ENCODE measurements at regions not wholly inside any gene's neighbourhood (a gene's known extent, or its start where the extent isn't known, plus 50 kb on each side); places are given as distances from the start of the nearest gene placed in this dataset.

- Histone ChIP-seq H3K27ac (ENCODE audit: low read depth, low read length, severe bottlenecking) (no peak overlapping the region), H3K9me3 (ENCODE audit: control insufficient read depth, low read length) (peaks cover 21% of the 10 kb centered on the region), H3K4me1 (ENCODE audit: control insufficient read depth, insufficient read depth, low read length, poor library complexity, severe bottlenecking) (no peaks in the 10 kb centered on the region), H3K36me3 (ENCODE audit: control insufficient read depth, insufficient read depth, low read length) (no peaks in the 10 kb centered on the region), H3K4me3 (ENCODE audit: extremely low read depth, insufficient read depth, low read length, poor library complexity, severe bottlenecking) (no peak overlapping the region)
- WGBS, 2 experiments (ENCODE audit: insufficient coverage in 2 of 2), result 75 to 76% methylated on average over 3 to 4 of the region's 6 CpGs
These were observed 449.1 kb downstream of the MN1 start for GRCh38 chr22:27352426-27352825.

DNA sequence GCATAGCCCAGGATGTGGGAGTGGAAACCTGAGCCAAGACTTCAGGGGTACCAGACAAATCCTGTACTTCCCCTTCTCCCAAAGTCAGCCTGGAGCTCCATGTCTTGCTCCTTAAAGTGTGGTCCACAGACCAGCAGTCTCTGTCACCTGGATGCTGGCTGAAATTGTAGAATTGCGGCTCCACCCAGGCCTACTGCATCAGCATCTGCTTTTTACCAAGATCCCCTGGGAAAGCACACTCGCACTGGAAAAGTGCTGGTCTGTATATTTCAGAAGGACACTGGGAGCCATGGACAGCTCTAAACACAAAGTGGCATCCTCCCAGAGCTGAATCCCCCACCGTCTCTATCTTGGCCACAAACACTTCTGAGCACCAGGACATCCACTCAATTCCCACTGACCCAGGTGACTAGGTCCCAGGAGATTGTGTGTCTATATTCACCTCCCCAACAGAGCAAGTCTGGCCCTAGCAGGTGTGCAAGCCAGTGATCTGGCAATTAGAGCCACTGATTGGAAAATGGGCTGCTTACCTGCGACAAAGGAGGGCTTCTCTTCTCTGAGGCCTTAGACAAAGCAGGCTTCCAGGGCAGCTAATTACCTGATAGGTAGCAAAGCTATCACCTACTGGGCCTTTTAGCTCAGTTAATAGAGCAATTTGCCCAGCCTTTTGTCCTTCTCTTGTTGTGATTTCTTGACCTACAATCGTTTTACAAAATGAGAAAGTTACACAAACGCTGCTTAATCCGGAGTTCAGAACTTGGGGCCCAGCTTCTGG is 443.3 kb downstream of the MN1 start:
- Histone ChIP-seq H3K27ac (ENCODE audit: low read depth, low read length, severe bottlenecking) (no peak overlapping the region), H3K4me1 (ENCODE audit: control insufficient read depth, insufficient read depth, low read length, poor library complexity, severe bottlenecking) (no peaks in the 10 kb centered on the region), H3K4me3 (ENCODE audit: extremely low read depth, insufficient read depth, low read length, poor library complexity, severe bottlenecking) (no peak overlapping the region), H3K36me3 (ENCODE audit: control insufficient read depth, insufficient read depth, low read length) (no peaks in the 10 kb centered on the region), H3K9me3 (ENCODE audit: control insufficient read depth, low read length) (peaks cover 16% of the 10 kb centered on the region)
- WGBS, 2 experiments (ENCODE audit: insufficient coverage in 2 of 2), result 71 to 82% methylated on average over 4 to 7 of the region's 7 CpGs

DNA sequence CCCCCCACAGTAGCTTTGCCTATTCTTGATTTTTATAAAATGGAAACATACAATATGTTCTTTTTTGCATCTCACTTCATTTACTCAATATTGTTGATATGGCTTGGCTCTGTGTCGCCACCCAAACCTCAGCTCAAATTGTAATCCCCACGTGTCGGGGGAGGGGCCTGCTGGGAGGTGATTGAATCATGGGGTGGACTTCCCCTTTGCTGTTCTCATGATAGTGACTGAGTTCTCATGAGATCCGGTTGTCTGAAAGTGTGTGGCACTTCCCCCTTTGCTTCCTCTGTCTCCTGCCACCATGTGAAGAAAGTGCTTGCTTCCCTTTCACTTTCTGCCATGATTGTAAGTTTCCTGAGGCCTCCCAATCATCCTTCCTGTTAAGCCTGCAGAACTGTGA is 431.3 kb downstream of the MN1 start:
- no peak overlapping the region for H3K4me3 ChIP-seq (ENCODE audit: extremely low read depth, insufficient read depth, low read length, poor library complexity, severe bottlenecking)
- no peaks in the 10 kb centered on the region for H3K36me3 ChIP-seq (ENCODE audit: control insufficient read depth, insufficient read depth, low read length)
- H3K9me3 ChIP-seq (ENCODE audit: control insufficient read depth, low read length), result no peaks in the 10 kb centered on the region
- no peaks in the 10 kb centered on the region for H3K4me1 ChIP-seq (ENCODE audit: control insufficient read depth, insufficient read depth, low read length, poor library complexity, severe bottlenecking)
- 71 to 86% methylated on average over 1 to 4 of the region's 4 CpGs for WGBS, 2 experiments (ENCODE audit: insufficient coverage in 2 of 2)
- no peak overlapping the region for H3K27ac ChIP-seq (ENCODE audit: low read depth, low read length, severe bottlenecking)

DNA sequence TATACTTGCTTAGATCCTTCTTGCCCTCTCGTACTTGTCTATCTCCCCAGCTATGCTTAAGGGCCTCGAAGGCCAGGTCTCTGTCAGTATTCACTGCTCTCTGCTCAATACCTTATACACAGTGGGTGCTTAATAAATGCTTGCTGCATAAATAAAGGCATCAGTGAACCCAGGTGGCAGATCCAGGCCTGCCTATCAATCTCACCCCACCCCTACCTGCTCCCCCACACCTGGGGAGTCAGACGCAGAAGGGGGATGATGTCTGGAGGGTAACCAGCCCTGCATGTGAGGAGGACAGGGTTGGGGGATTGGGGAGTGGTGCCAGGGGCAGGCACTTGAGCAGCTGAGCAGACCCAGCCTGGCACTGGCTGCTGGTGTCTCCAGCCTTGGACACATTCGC is 430.6 kb downstream of the MN1 start:
- Histone ChIP-seq H3K36me3 (ENCODE audit: control insufficient read depth, insufficient read depth, low read length) (no peaks in the 10 kb centered on the region), H3K4me1 (ENCODE audit: control insufficient read depth, insufficient read depth, low read length, poor library complexity, severe bottlenecking) (no peaks in the 10 kb centered on the region), H3K27ac (ENCODE audit: low read depth, low read length, severe bottlenecking) (no peak overlapping the region), H3K4me3 (ENCODE audit: extremely low read depth, insufficient read depth, low read length, poor library complexity, severe bottlenecking) (no peak overlapping the region), H3K9me3 (ENCODE audit: control insufficient read depth, low read length) (no peaks in the 10 kb centered on the region)
- WGBS, 2 experiments (ENCODE audit: insufficient coverage in 2 of 2), result 82 to 100% methylated on average over 1 to 2 of the region's 4 CpGs

DNA sequence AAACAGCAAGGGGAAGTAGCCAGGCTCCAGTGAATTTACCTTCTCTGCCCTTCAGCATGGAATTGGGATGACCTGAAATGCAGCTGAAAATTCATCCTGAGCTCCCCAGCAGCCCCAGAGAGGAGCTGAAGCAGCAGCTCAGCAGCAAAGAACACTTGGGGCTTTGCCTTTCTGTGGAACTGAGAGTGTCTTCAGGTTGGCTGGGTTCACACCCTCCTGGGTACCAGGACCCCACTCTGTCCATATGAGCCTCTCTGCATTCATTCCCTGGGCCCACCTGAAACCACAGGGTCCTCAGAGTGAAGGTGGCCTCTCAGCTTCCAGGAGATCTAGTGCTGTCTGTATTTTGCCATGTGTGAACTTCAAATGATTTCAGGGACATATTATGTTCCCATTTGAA is 429.2 kb downstream of the MN1 start:
- Histone ChIP-seq H3K9me3 (ENCODE audit: control insufficient read depth, low read length) (no peaks in the 10 kb centered on the region), H3K36me3 (ENCODE audit: control insufficient read depth, insufficient read depth, low read length) (no peaks in the 10 kb centered on the region), H3K4me3 (ENCODE audit: extremely low read depth, insufficient read depth, low read length, poor library complexity, severe bottlenecking) (no peak overlapping the region), H3K27ac (ENCODE audit: low read depth, low read length, severe bottlenecking) (no peak overlapping the region), H3K4me1 (ENCODE audit: control insufficient read depth, insufficient read depth, low read length, poor library complexity, severe bottlenecking) (no peaks in the 10 kb centered on the region)

DNA sequence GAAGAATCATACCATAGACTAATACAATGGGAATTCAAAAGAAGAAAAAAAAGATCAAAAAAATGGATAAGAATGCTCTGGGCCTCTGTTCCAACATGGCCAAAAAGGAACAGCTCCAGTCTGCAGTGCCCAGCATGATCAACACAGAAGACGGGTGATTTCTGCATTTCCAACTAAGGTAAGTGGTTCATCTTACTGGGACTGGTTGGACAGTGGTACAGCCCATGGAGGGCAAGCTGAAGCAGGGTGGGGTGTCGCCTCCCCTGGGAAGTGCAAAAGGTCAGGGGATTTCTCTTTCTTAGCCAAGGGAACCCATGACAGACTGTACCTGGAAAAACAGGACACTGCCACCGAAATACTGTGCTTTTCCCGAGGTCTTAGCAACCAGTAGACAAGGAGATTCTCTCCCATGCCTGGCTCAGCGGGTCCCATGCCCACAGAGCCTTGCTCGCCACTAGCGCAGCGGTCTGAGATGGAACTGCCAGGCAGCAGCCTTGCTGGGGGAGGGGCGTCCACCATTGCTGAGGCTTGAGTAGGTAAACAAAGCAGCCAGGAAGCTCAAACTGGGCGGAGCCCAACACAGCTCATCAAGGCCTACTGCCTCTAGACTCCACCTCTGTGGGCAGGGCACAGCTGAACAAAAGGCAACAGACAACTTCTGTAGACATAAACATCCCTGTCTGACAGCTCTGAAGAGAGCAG is 428.4 kb downstream of the MN1 start:
- Histone ChIP-seq H3K4me3 (ENCODE audit: extremely low read depth, insufficient read depth, low read length, poor library complexity, severe bottlenecking) (no peak overlapping the region), H3K27ac (ENCODE audit: low read depth, low read length, severe bottlenecking) (no peak overlapping the region), H3K9me3 (ENCODE audit: control insufficient read depth, low read length) (no peaks in the 10 kb centered on the region), H3K36me3 (ENCODE audit: control insufficient read depth, insufficient read depth, low read length) (no peaks in the 10 kb centered on the region), H3K4me1 (ENCODE audit: control insufficient read depth, insufficient read depth, low read length, poor library complexity, severe bottlenecking) (no peaks in the 10 kb centered on the region)
- WGBS, 2 experiments (ENCODE audit: insufficient coverage in 2 of 2), result 15 to 22% methylated on average over 10 of the region's 10 CpGs

- Histone ChIP-seq H3K36me3 (ENCODE audit: control insufficient read depth, insufficient read depth, low read length) (no peaks in the 10 kb centered on the region), H3K4me3 (ENCODE audit: extremely low read depth, insufficient read depth, low read length, poor library complexity, severe bottlenecking) (no peak overlapping the region), H3K9me3 (ENCODE audit: control insufficient read depth, low read length) (no peaks in the 10 kb centered on the region), H3K27ac (ENCODE audit: low read depth, low read length, severe bottlenecking) (no peak overlapping the region), H3K4me1 (ENCODE audit: control insufficient read depth, insufficient read depth, low read length, poor library complexity, severe bottlenecking) (no peaks in the 10 kb centered on the region)
- 63 to 83% methylated on average over 6 to 9 of the region's 17 CpGs for WGBS, 2 experiments (ENCODE audit: insufficient coverage in 2 of 2)
These were observed 423.9 kb downstream of the MN1 start for GRCh38 chr22:27377501-27378295.

DNA sequence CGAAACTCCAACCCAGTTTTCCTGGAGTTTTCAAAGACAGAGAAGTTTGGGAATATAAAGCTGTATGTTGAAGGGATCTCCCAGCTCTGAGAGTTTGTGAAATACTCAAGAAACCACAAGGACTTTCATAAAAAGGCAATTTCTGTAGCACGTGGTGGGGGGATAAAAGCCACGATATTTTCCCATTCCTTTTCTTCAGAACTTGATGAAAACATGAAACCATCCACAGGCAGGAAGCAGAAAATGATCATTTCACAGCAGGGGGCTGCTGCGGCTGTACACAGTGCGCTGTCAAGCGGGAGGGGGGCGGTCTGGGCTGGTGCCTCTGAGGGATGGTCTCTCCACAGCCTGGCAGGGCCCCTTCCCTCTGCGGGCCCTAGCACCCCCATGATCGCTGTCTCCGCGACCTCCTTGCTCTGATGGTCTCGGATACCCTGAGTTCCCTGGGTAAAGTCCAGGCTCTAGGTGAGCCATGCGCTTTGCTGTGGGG is 423.2 kb downstream of the MN1 start:
- 81 to 86% methylated on average over 11 to 12 of the region's 13 CpGs for WGBS, 2 experiments (ENCODE audit: insufficient coverage in 2 of 2)

GRCh38 chr22:27378995-27379394 is 422.6 kb downstream of the MN1 start:
- Histone ChIP-seq H3K4me3 (ENCODE audit: extremely low read depth, insufficient read depth, low read length, poor library complexity, severe bottlenecking) (no peak overlapping the region), H3K27ac (ENCODE audit: low read depth, low read length, severe bottlenecking) (no peak overlapping the region), H3K9me3 (ENCODE audit: control insufficient read depth, low read length) (no peaks in the 10 kb centered on the region), H3K4me1 (ENCODE audit: control insufficient read depth, insufficient read depth, low read length, poor library complexity, severe bottlenecking) (no peaks in the 10 kb centered on the region), H3K36me3 (ENCODE audit: control insufficient read depth, insufficient read depth, low read length) (no peaks in the 10 kb centered on the region)
- 53 to 92% methylated on average over 3 to 4 of the region's 4 CpGs for WGBS, 2 experiments (ENCODE audit: insufficient coverage in 2 of 2)

More for the DNA sequence above, 423.2 kb downstream of the MN1 start:
- Histone ChIP-seq H3K36me3 (ENCODE audit: control insufficient read depth, insufficient read depth, low read length) (no peaks in the 10 kb centered on the region), H3K27ac (ENCODE audit: low read depth, low read length, severe bottlenecking) (no peak overlapping the region), H3K4me3 (ENCODE audit: extremely low read depth, insufficient read depth, low read length, poor library complexity, severe bottlenecking) (no peak overlapping the region), H3K4me1 (ENCODE audit: control insufficient read depth, insufficient read depth, low read length, poor library complexity, severe bottlenecking) (no peaks in the 10 kb centered on the region), H3K9me3 (ENCODE audit: control insufficient read depth, low read length) (no peaks in the 10 kb centered on the region)

DNA sequence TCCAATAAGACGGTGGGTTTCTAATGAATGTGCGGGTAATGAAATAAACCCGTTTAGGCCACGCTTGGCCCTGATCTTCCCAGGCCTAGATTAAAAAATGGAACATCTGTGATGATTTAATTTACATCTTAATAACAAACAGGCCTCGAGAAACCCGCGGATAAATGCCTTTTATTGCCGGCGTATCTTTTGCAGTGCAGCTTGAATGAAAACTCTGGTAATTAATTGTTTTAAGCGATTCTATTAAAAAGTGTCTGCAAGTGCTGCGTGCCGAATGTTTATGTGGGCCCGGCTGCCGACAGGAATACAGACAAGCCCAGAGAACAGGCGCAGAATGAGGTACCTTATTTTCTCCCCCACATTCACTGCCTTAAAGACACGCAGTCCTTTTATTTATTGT is 420.7 kb downstream of the MN1 start:
- H3K4me1 ChIP-seq (ENCODE audit: control insufficient read depth, insufficient read depth, low read length, poor library complexity, severe bottlenecking), result no peaks in the 10 kb centered on the region
- WGBS, 2 experiments (ENCODE audit: insufficient coverage in 2 of 2), result 89 to 90% methylated on average over 8 to 9 of the region's 16 CpGs
- no peak overlapping the region for H3K4me3 ChIP-seq (ENCODE audit: extremely low read depth, insufficient read depth, low read length, poor library complexity, severe bottlenecking)
- no peaks in the 10 kb centered on the region for H3K36me3 ChIP-seq (ENCODE audit: control insufficient read depth, insufficient read depth, low read length)
- no peaks in the 10 kb centered on the region for H3K9me3 ChIP-seq (ENCODE audit: control insufficient read depth, low read length)
- no peak overlapping the region for H3K27ac ChIP-seq (ENCODE audit: low read depth, low read length, severe bottlenecking)
